ENCODE measurements at regions not wholly inside any gene's neighbourhood (a gene's known extent, or its start where the extent isn't known, plus 50 kb on each side); places are given as distances from the start of the nearest gene placed in this dataset.

GRCh38 chr10:58887474-58887873, 289.0 kb upstream of the PHYHIPL start:
- Histone ChIP-seq H3K9ac (replicated peaks; ENCODE audit: extremely low read depth, insufficient read depth, low read length) (no peak overlapping the region), H3K4me1 (ENCODE audit: control insufficient read depth, extremely low read depth, insufficient read depth, low read length) (no peaks in the 10 kb centered on the region), H3K27ac (ENCODE audit: insufficient read depth, low read depth, low read length) (no peak overlapping the region), H3K27me3 (ENCODE audit: control insufficient read depth in 2 of 2, insufficient read depth in 2 of 2, low read length in 2 of 2) (no peaks in the 10 kb centered on the region), H2AFZ (ENCODE audit: low read depth, low read length) (no peak overlapping the region), H3K9me1 (replicated peaks; ENCODE audit: control insufficient read depth, extremely low read depth, insufficient read depth, low read length) (no peaks in the 10 kb centered on the region), H3K79me2 (ENCODE audit: control insufficient read depth, insufficient read depth, low read length) (no peaks in the 10 kb centered on the region), H3K9me3 (replicated peaks; ENCODE audit: control insufficient read depth, insufficient read depth, low read length) (no peaks in the 10 kb centered on the region), H3K4me2 (ENCODE audit: insufficient read depth, low read length) (no peak overlapping the region), H3K4me3 (replicated peaks in 1 of 3; ENCODE audit: insufficient read depth in 1 of 3, low read depth in 1 of 3, low read length in 3 of 3) (no peak overlapping the region), H4K20me1 (replicated peaks; ENCODE audit: control insufficient read depth, extremely low read depth, insufficient read depth, low read length) (no peaks in the 10 kb centered on the region), H3K36me3 (ENCODE audit: control insufficient read depth in 2 of 2, extremely low read depth in 1 of 2, insufficient read depth in 2 of 2, low read length in 2 of 2) (no peaks in the 10 kb centered on the region)
- TF ChIP-seq FOS (IDR thresholded peaks at IDR 0.05; ENCODE audit: borderline replicate concordance, insufficient read depth, low read length) (no peak), POLR2A (IDR thresholded peaks at IDR 0.05; ENCODE audit: low read depth, low read length) (no peak), GATA2 (IDR thresholded peaks at IDR 0.05; ENCODE audit: insufficient read depth, insufficient read length, low read depth, low read length) (no peak), CTCF (IDR thresholded peaks at IDR 0.05; ENCODE audit: extremely low read depth in 1 of 2, insufficient read depth in 1 of 2, low read depth in 1 of 2, low read length in 2 of 2) (no peak), MAX (IDR thresholded peaks at IDR 0.05; ENCODE audit: insufficient read depth, insufficient read length) (no peak), POLR2AphosphoS5 (IDR thresholded peaks at IDR 0.05; ENCODE audit: insufficient read depth, low read depth, low read length) (no peak), MYC (IDR thresholded peaks at IDR 0.05; ENCODE audit: low read depth, low read length) (no peak), JUN (IDR thresholded peaks at IDR 0.05; ENCODE audit: borderline replicate concordance, insufficient read depth, insufficient read length, low read depth) (no peak), EZH2 (IDR thresholded peaks at IDR 0.05; ENCODE audit: borderline replicate concordance, low read depth, low read length, severe bottlenecking) (no peak)
- POLR2A ChIA-PET = no interaction called here
- no peak for DNase-seq (ENCODE audit: low read depth, low spot score)
- no TSS peak for BruUV-seq (replicated peaks)
- no peak for FAIRE-seq
- dilution Hi-C loops (cut with MboI; ENCODE audit: extremely low pct_ligation_motif_present, low sequenced_read_pairs) (no loop called here), intact Hi-C loops (cut with micrococcal nuclease) (no loop called here)
- CTCF ChIA-PET = no interaction called here

All from endothelial cell of umbilical vein (primary cell).